ENCODE measurements at regions not wholly inside any gene's neighbourhood (a gene's known extent, or its start where the extent isn't known, plus 50 kb on each side); places are given as distances from the start of the nearest gene placed in this dataset.

GRCh38 chr2:186947516-186947915 lies 98.5 kb upstream of the ZSWIM2 start:
- WGBS: 89% methylated on average over 2 of the region's 2 CpGs
- H3K27me3 ChIP-seq: no peaks in the 10 kb centered on the region
- no peaks in the 10 kb centered on the region for H3K9me3 ChIP-seq
- H3K27ac ChIP-seq: no peak overlapping the region
- H3K36me3 ChIP-seq: no peaks in the 10 kb centered on the region
- H3K4me1 ChIP-seq: no peaks in the 10 kb centered on the region
- no peak for TF ChIP-seq CTCF (IDR thresholded peaks at IDR 0.05)
- no peak for TF ChIP-seq EP300 (IDR thresholded peaks at IDR 0.05)
- TF ChIP-seq POLR2AphosphoS5 (IDR thresholded peaks at IDR 0.05): no peak
- TF ChIP-seq POLR2A (IDR thresholded peaks at IDR 0.05): no peak
- DNase-seq (ENCODE audit: low spot score in 2 of 2): no peak
- no peak overlapping the region for H3K4me3 ChIP-seq

GRCh38 chr2:186946896-186947467 lies 98.0 kb upstream of the ZSWIM2 start:
- H3K9me3 ChIP-seq: no peaks in the 10 kb centered on the region
- H3K36me3 ChIP-seq: no peaks in the 10 kb centered on the region
- H3K27me3 ChIP-seq: no peaks in the 10 kb centered on the region
- TF ChIP-seq EP300 (IDR thresholded peaks at IDR 0.05) (no peak), POLR2A (IDR thresholded peaks at IDR 0.05) (no peak), CTCF (IDR thresholded peaks at IDR 0.05) (no peak)
- H3K27ac ChIP-seq: no peak overlapping the region
- H3K4me3 ChIP-seq: no peak overlapping the region
- no peaks in the 10 kb centered on the region for H3K4me1 ChIP-seq
- no peak for DNase-seq (ENCODE audit: low spot score in 2 of 2)
- 51% methylated on average over 2 of the region's 2 CpGs for WGBS

- no peaks in the 10 kb centered on the region for H3K4me1 ChIP-seq
- H3K4me3 ChIP-seq: no peak overlapping the region
- no peak overlapping the region for H3K27ac ChIP-seq
- H3K9me3 ChIP-seq: no peaks in the 10 kb centered on the region
- H3K27me3 ChIP-seq: no peaks in the 10 kb centered on the region
- DNase-seq (ENCODE audit: low spot score in 2 of 2): no peak
- H3K36me3 ChIP-seq: no peaks in the 10 kb centered on the region
- TF ChIP-seq CTCF (IDR thresholded peaks at IDR 0.05) (no peak), POLR2AphosphoS5 (IDR thresholded peaks at IDR 0.05) (no peak), EP300 (IDR thresholded peaks at IDR 0.05) (no peak), POLR2A (IDR thresholded peaks at IDR 0.05) (no peak)
- 38% methylated on average over 1 of the region's 1 CpG for WGBS
Measured at GRCh38 chr2:186941853-186942252, 92.9 kb upstream of the ZSWIM2 start.

GRCh38 chr2:186940463-186940862 lies 91.5 kb upstream of the ZSWIM2 start:
- WGBS: 32% methylated on average over 2 of the region's 2 CpGs
- no peaks in the 10 kb centered on the region for H3K36me3 ChIP-seq
- DNase-seq (ENCODE audit: low spot score in 2 of 2): no peak
- TF ChIP-seq CTCF (IDR thresholded peaks at IDR 0.05): no peak
- no peak for TF ChIP-seq POLR2A (IDR thresholded peaks at IDR 0.05)
- no peak for TF ChIP-seq POLR2AphosphoS5 (IDR thresholded peaks at IDR 0.05)
- no peak overlapping the region for H3K4me3 ChIP-seq
- no peak overlapping the region for H3K27ac ChIP-seq
- no peaks in the 10 kb centered on the region for H3K27me3 ChIP-seq
- no peaks in the 10 kb centered on the region for H3K9me3 ChIP-seq
- H3K4me1 ChIP-seq: no peaks in the 10 kb centered on the region

GRCh38 chr2:186934420-186934819 lies 85.5 kb upstream of the ZSWIM2 start:
- no peaks in the 10 kb centered on the region for H3K9me3 ChIP-seq
- H3K27ac ChIP-seq: no peak overlapping the region
- no peaks in the 10 kb centered on the region for H3K27me3 ChIP-seq
- no peak for DNase-seq (ENCODE audit: low spot score in 2 of 2)
- H3K4me3 ChIP-seq: no peak overlapping the region
- 92% methylated on average over 4 of the region's 4 CpGs for WGBS
- no peak for TF ChIP-seq POLR2AphosphoS5 (IDR thresholded peaks at IDR 0.05)
- TF ChIP-seq POLR2A (IDR thresholded peaks at IDR 0.05): no peak
- TF ChIP-seq EP300 (IDR thresholded peaks at IDR 0.05): no peak
- no peak for TF ChIP-seq CTCF (IDR thresholded peaks at IDR 0.05)
- H3K36me3 ChIP-seq: no peaks in the 10 kb centered on the region
- H3K4me1 ChIP-seq: no peaks in the 10 kb centered on the region

All from suprapubic skin (tissue), 4 donors.